ENCODE measurements at regions not wholly inside any gene's neighbourhood (a gene's known extent, or its start where the extent isn't known, plus 50 kb on each side); places are given as distances from the start of the nearest gene placed in this dataset.

DNA sequence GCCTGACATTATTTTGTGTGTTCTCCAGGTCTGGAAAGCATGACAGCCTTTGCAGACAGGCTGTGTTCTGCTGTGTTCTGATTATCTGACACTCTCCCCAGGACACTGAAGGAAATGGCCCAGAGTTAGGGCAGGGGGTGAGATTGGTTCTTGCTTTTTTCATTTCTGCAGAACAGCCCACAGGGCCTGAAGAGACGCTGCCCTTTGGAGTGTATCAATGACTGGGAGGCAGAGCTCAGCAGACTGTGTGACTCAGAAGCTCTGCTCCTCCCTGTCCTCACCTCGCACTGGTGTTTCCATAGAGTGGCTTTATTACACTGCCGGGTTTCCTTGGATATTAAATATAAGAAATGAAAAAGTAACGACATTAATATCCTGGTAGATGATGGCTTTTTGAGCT, 523.6 kb downstream of the NTRK3 start:
- no peak for DNase-seq
- Mint-ChIP-seq H3K9me3 (ENCODE audit: low read depth, unreplicated experiment) (peaks cover 9% of the 10 kb centered on the region), H3K27ac (ENCODE audit: unreplicated experiment) (no peak overlapping the region), H3K36me3 (ENCODE audit: insufficient read depth, unreplicated experiment) (no peaks in the 10 kb centered on the region), H3K27me3 (ENCODE audit: unreplicated experiment) (no peaks in the 10 kb centered on the region), H3K4me3 (ENCODE audit: low read depth, unreplicated experiment) (no peak overlapping the region), H3K4me1 (ENCODE audit: low read depth, unreplicated experiment) (no peaks in the 10 kb centered on the region)
- no TSS peak for BruUV-seq (replicated peaks)
- TF ChIP-seq CTCF (IDR thresholded peaks at IDR 0.05; ENCODE audit: unreplicated experiment) = no peak
- CTCF ChIA-PET = no interaction called here
- intact Hi-C loops (cut with micrococcal nuclease; ENCODE audit: unreplicated experiment) = no loop called here

GRCh38 chr15:87731630-87732029, 524.9 kb downstream of the NTRK3 start:
- H3K9me3 Mint-ChIP-seq (ENCODE audit: low read depth, unreplicated experiment) = peaks cover 9% of the 10 kb centered on the region
- no peak overlapping the region for H3K4me3 Mint-ChIP-seq (ENCODE audit: low read depth, unreplicated experiment)
- no peak for TF ChIP-seq CTCF (IDR thresholded peaks at IDR 0.05; ENCODE audit: unreplicated experiment)
- H3K27me3 Mint-ChIP-seq (ENCODE audit: unreplicated experiment) = no peaks in the 10 kb centered on the region
- no peak for DNase-seq
- CTCF ChIA-PET = no interaction called here
- intact Hi-C loops (cut with micrococcal nuclease; ENCODE audit: unreplicated experiment) = no loop called here
- H3K27ac Mint-ChIP-seq (ENCODE audit: unreplicated experiment) = no peak overlapping the region
- no peaks in the 10 kb centered on the region for H3K4me1 Mint-ChIP-seq (ENCODE audit: low read depth, unreplicated experiment)
- no TSS peak for BruUV-seq (replicated peaks)
- H3K36me3 Mint-ChIP-seq (ENCODE audit: insufficient read depth, unreplicated experiment) = no peaks in the 10 kb centered on the region

- no peak for TF ChIP-seq CTCF (IDR thresholded peaks at IDR 0.05; ENCODE audit: unreplicated experiment)
- intact Hi-C loops (cut with micrococcal nuclease; ENCODE audit: unreplicated experiment) = no loop called here
- CTCF ChIA-PET = no interaction called here
- no peaks in the 10 kb centered on the region for H3K4me1 Mint-ChIP-seq (ENCODE audit: low read depth, unreplicated experiment)
- H3K9me3 Mint-ChIP-seq (ENCODE audit: low read depth, unreplicated experiment) = peaks cover 9% of the 10 kb centered on the region
- H3K36me3 Mint-ChIP-seq (ENCODE audit: insufficient read depth, unreplicated experiment) = no peaks in the 10 kb centered on the region
- no peaks in the 10 kb centered on the region for H3K27me3 Mint-ChIP-seq (ENCODE audit: unreplicated experiment)
- no peak overlapping the region for H3K27ac Mint-ChIP-seq (ENCODE audit: unreplicated experiment)
- no TSS peak for BruUV-seq (replicated peaks)
- DNase-seq = no peak
- no peak overlapping the region for H3K4me3 Mint-ChIP-seq (ENCODE audit: low read depth, unreplicated experiment)
Measured at GRCh38 chr15:87730706-87731105, 525.8 kb downstream of the NTRK3 start.

DNA sequence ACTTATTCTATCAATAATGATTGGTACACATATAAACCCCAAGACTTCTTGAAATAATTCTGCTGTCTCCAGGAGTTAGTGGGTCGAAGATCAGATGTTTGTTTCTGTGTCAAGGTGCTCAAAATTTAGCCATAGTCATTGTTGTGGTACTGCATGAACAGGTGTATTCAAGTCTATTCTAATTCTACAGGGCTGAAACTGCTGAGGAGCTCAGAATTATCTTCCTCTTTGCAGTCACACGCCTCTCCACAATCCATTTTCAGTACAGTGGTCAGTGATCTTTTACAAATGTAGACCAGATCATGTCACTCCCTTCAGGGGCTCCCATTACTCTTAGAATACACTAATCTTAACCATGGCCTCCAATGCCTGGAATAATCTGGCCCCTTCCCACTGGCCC, 527.5 kb downstream of the NTRK3 start:
- intact Hi-C loops (cut with micrococcal nuclease; ENCODE audit: unreplicated experiment) = no loop called here
- no peak for TF ChIP-seq CTCF (IDR thresholded peaks at IDR 0.05; ENCODE audit: unreplicated experiment)
- Mint-ChIP-seq H3K36me3 (ENCODE audit: insufficient read depth, unreplicated experiment) (no peaks in the 10 kb centered on the region), H3K9me3 (ENCODE audit: low read depth, unreplicated experiment) (peaks cover 9% of the 10 kb centered on the region), H3K27me3 (ENCODE audit: unreplicated experiment) (no peaks in the 10 kb centered on the region), H3K4me1 (ENCODE audit: low read depth, unreplicated experiment) (no peaks in the 10 kb centered on the region), H3K27ac (ENCODE audit: unreplicated experiment) (no peak overlapping the region), H3K4me3 (ENCODE audit: low read depth, unreplicated experiment) (no peak overlapping the region)
- DNase-seq = no peak
- BruUV-seq (replicated peaks) = no TSS peak
- CTCF ChIA-PET = no interaction called here

DNA sequence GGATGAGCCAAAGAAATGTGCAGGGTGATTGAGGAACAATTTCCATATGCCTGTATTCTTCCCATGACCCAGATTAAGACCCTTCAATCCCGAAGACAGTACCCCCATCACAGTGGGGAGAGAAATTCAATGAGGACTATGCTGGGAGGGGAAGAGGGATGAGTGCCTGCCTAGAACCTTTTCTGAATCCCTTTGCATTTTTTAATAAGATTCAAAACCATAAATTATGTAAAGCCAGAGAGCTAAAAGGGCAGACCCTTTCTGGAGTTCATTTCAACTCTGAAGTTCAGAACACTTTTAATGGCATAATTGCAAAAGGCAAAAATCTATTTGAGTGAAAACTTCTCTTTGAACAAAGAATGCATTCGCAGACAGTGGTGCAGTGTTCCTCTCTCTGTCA, 529.5 kb downstream of the NTRK3 start:
- TF ChIP-seq CTCF (IDR thresholded peaks at IDR 0.05; ENCODE audit: unreplicated experiment) = no peak
- Mint-ChIP-seq H3K4me1 (ENCODE audit: low read depth, unreplicated experiment) (no peaks in the 10 kb centered on the region), H3K27ac (ENCODE audit: unreplicated experiment) (no peak overlapping the region), H3K9me3 (ENCODE audit: low read depth, unreplicated experiment) (peaks cover 6% of the 10 kb centered on the region), H3K4me3 (ENCODE audit: low read depth, unreplicated experiment) (no peak overlapping the region), H3K36me3 (ENCODE audit: insufficient read depth, unreplicated experiment) (no peaks in the 10 kb centered on the region), H3K27me3 (ENCODE audit: unreplicated experiment) (no peaks in the 10 kb centered on the region)
- no peak for DNase-seq
- intact Hi-C loops (cut with micrococcal nuclease; ENCODE audit: unreplicated experiment) = no loop called here
- CTCF ChIA-PET = interaction anchor here (0.6 kb wide), 1 partner anchor 863 kb away, joined by 3 read pairs; no protein-coding TSS in a partner anchor
- no TSS peak for BruUV-seq (replicated peaks)
